K562 (cell line): ENCODE measurements at regions not wholly inside any gene's neighbourhood (a gene's known extent, or its start where the extent isn't known, plus 50 kb on each side); places are given as distances from the start of the nearest gene placed in this dataset.

Experiments used
- ATAC-seq: fragments of 200-7000 bp; cut with Tn5 transposase; 3 replicates; pipeline ENCODE4 v1.9.1; 2020; ENCODE audit warnings: moderate library complexity
- BruUV-seq: library from RNA; stranded (reverse); fragments of 400-500 nt; replicated peaks from 2 replicates; lab custom pipeline; 2021; lab: Mats Ljungman, UMichigan
- CTCF ChIA-PET: fragments of 300-600 bp; formaldehyde crosslinking; extraction: SDS; loops from one replicate; lab custom pipeline; 2021; ENCODE audit warnings: low intra/inter-chr PET ratio; lab: Yijun Ruan, JAX
- POLR2A ChIA-PET: fragments of 300-600, 350-650 bp; sonication (Branson Sonifier 250); formaldehyde crosslinking; extraction: SDS; loops from one replicate; lab custom pipeline; 2021; ENCODE audit warnings: antibody characterized with exemption, inconsistent platforms; lab: Yijun Ruan, JAX
- DNase-seq, 4 experiments: peaks; one replicate each; pipeline versions ENCODE4 v3.0.0 to v3.0.0-alpha.2; 2011 to 2018; ENCODE audit warnings: low spot score in 3 of 4, mixed read lengths in 3 of 4; ENCODE audit errors: extremely low read depth in 1 of 4
- FAIRE-seq: peaks from 2 replicates; lab custom pipeline; 2011; peaks lifted over from hg19 to GRCh38; lab: Jason Lieb, UNC
- H2AFZ ChIP-seq: 2 replicates; pipeline ENCODE4 v1.6.0; 2011; ENCODE audit warnings: low read depth, low read length, control low read depth, inconsistent platforms
- H3K27ac ChIP-seq: fragments of 200-600 bp; 3 replicates; pipeline ENCODE4 v1.8.0; 2011; ENCODE audit warnings: low read depth, mild to moderate bottlenecking, control low read depth, inconsistent platforms, low read length, moderate library complexity, mixed read lengths; ENCODE audit errors: extremely low read depth
- H3K27me3 ChIP-seq, 2 experiments: fragments of 300-600 bp in 1 of 2; 2 replicates in 1 of 2; 3 replicates in 1 of 2; pipeline versions ENCODE4 v1.6.0 to v1.8.0; 2011; ENCODE audit warnings: inconsistent platforms in 2 of 2, low read length in 2 of 2, mild to moderate bottlenecking in 1 of 2, mixed read lengths in 1 of 2, moderate library complexity in 1 of 2; ENCODE audit not compliant: control insufficient read depth in 2 of 2, insufficient read depth in 2 of 2
- H3K36me3 ChIP-seq: fragments of 300-600 bp; 3 replicates; pipeline ENCODE4 v1.8.0; 2011; ENCODE audit warnings: mild to moderate bottlenecking, low read length, inconsistent platforms; ENCODE audit not compliant: control insufficient read depth, insufficient read depth
- H3K4me1 ChIP-seq, 2 experiments: fragments of 200-600 bp in 1 of 2; replicated peaks in 1 of 2; 2 replicates in 1 of 2; 3 replicates in 1 of 2; pipeline versions ENCODE4 v1.5.1 to v1.8.0; 2011; ENCODE audit warnings: inconsistent platforms in 2 of 2, low read length in 2 of 2, mild to moderate bottlenecking in 1 of 2, mixed read lengths in 1 of 2, moderate library complexity in 1 of 2; ENCODE audit not compliant: control insufficient read depth in 2 of 2, insufficient read depth in 2 of 2
- H3K4me2 ChIP-seq: 2 replicates; pipeline ENCODE4 v1.6.1; 2011; ENCODE audit warnings: low read length, control low read depth, inconsistent platforms, mixed read lengths; ENCODE audit not compliant: insufficient read depth
- H3K4me3 ChIP-seq: fragments of 200-600 bp; sonication (generic), shearing (Covaris generic); 2 replicates; pipeline ENCODE4 v1.5.1; 2016; ENCODE audit warnings: control low read depth, inconsistent platforms
- H3K79me2 ChIP-seq: fragments of 200-600 bp; 3 replicates; pipeline ENCODE4 v1.8.0; 2011; ENCODE audit warnings: low read length, inconsistent platforms; ENCODE audit not compliant: control insufficient read depth, insufficient read depth
- H3K9ac ChIP-seq, 2 experiments: 2 replicates each; pipeline versions ENCODE4 v1.6.0 to v1.6.1; 2011; ENCODE audit warnings: low read depth in 2 of 2, low read length in 2 of 2, control low read depth in 1 of 2, inconsistent platforms in 1 of 2, mild to moderate bottlenecking in 1 of 2, mixed read lengths in 1 of 2; ENCODE audit not compliant: insufficient read depth in 1 of 2
- H3K9me1 ChIP-seq: one replicate; pipeline ENCODE4 v1.6.0; 2011; ENCODE audit warnings: inconsistent platforms, mild to moderate bottlenecking, low read length, moderate library complexity; ENCODE audit not compliant: control insufficient read depth, insufficient read depth
- H3K9me3 ChIP-seq: replicated peaks from 2 replicates; pipeline ENCODE4 v1.5.1; 2011; ENCODE audit warnings: low read depth, low read length, inconsistent platforms; ENCODE audit not compliant: control insufficient read depth, insufficient read depth
- H4K20me1 ChIP-seq: replicated peaks from 2 replicates; pipeline ENCODE4 v1.6.1; 2011; ENCODE audit warnings: low read length, inconsistent platforms, mixed read lengths; ENCODE audit not compliant: control insufficient read depth, insufficient read depth
- CEBPB ChIP-seq: fragments of 450-650 bp; IDR thresholded peaks from 2 replicates; pipeline ENCODE4 v1.6.1; 2016; ENCODE audit warnings: missing genetic modification characterization, missing compliant biosample characterization
- CHD2 ChIP-seq: IDR thresholded peaks from 2 replicates; pipeline ENCODE4 v1.6.1; 2011; ENCODE audit warnings: low read depth, low read length
- CREB1 ChIP-seq, 2 experiments: sonication (generic) in 1 of 2; formaldehyde crosslinking in 1 of 2; IDR thresholded peaks; 2 replicates each; pipeline versions ENCODE4 v1.6.1 to v1.8.0; 2012 to 2022; ENCODE audit warnings: inconsistent platforms in 1 of 2, mild to moderate bottlenecking in 1 of 2, missing genetic modification reagents in 1 of 2, moderate library complexity in 1 of 2
- ETV6 ChIP-seq, 3 experiments: fragments of 150-350 bp in 1 of 3; sonication (generic) in 1 of 3; formaldehyde crosslinking in 1 of 3; IDR thresholded peaks; 2 replicates each; pipeline versions ENCODE4 v1.6.1 to v1.8.0; 2014 to 2022; ENCODE audit warnings: borderline replicate concordance in 2 of 3, low read depth in 2 of 3, antibody characterized with exemption in 1 of 3, low read length in 1 of 3, mild to moderate bottlenecking in 1 of 3, missing genetic modification reagents in 1 of 3
- HNRNPL ChIP-seq: fragments of 200-400 bp; formaldehyde crosslinking; IDR thresholded peaks from 2 replicates; pipeline ENCODE4 v1.6.1; 2017; ENCODE audit warnings: low read depth, mild to moderate bottlenecking, low read length
- KDM2B ChIP-seq: fragments of 250-450 bp; sonication (Bioruptor Pico); IDR thresholded peaks from 2 replicates; pipeline ENCODE4 v1.8.0; 2021; ENCODE audit warnings: mild to moderate bottlenecking, moderate library complexity
- MAFK ChIP-seq: IDR thresholded peaks from 2 replicates; pipeline ENCODE4 v1.6.1; 2011; ENCODE audit warnings: low read length, improper control_type of control experiment
- MEF2A ChIP-seq: IDR thresholded peaks from 2 replicates; pipeline ENCODE4 v1.6.1; 2011; ENCODE audit warnings: low read depth, mild to moderate bottlenecking, low read length, moderate library complexity; ENCODE audit not compliant: control insufficient read depth
- PHF21A ChIP-seq: fragments of 450-650 bp; IDR thresholded peaks from 2 replicates; pipeline ENCODE4 v1.6.1; 2017; ENCODE audit warnings: low read depth, borderline replicate concordance
- POLR2AphosphoS5 ChIP-seq: IDR thresholded peaks from 2 replicates; pipeline ENCODE4 v1.6.1; 2011; ENCODE audit warnings: mild to moderate bottlenecking, low read depth, low read length, moderate library complexity; ENCODE audit not compliant: control insufficient read depth, insufficient read depth
- POLR3G ChIP-seq: IDR thresholded peaks from 2 replicates; pipeline ENCODE4 v1.6.1; 2011; ENCODE audit not compliant: insufficient read length, insufficient replicate concordance; ENCODE audit errors: extremely low read depth
- SAP30 ChIP-seq: fragments of 200-600 bp; sonication (generic); IDR thresholded peaks from 2 replicates; pipeline ENCODE4 v1.6.1; 2012; ENCODE audit warnings: borderline replicate concordance, low read depth, mild to moderate bottlenecking, moderate library complexity, low read length, control low read depth, inconsistent platforms; ENCODE audit not compliant: insufficient read depth, poor library complexity, severe bottlenecking
- ZC3H4 ChIP-seq: sonication (generic); formaldehyde crosslinking; IDR thresholded peaks from 2 replicates; pipeline ENCODE4 v1.9.0; 2021; ENCODE audit warnings: missing genetic modification reagents, borderline replicate concordance
- ZNF184 ChIP-seq: sonication (generic); formaldehyde crosslinking; IDR thresholded peaks from 2 replicates; pipeline ENCODE4 v1.5.0; 2020; ENCODE audit warnings: missing genetic modification reagents
- ZNF444 ChIP-seq: fragments of 250-450 bp; sonication (Bioruptor Pico); IDR thresholded peaks from 2 replicates; pipeline ENCODE4 v1.4.0; 2020; ENCODE audit warnings: mild to moderate bottlenecking, moderate library complexity
- ZNF551 ChIP-seq: fragments of 250-450 bp; sonication (Bioruptor Pico); IDR thresholded peaks from 2 replicates; pipeline ENCODE4 v1.5.0; 2021; ENCODE audit warnings: mild to moderate bottlenecking, moderate library complexity
- WGBS: fragments of 100-300 bp; shearing (Covaris generic); methylation state at CpG from one replicate; pipeline ENCODE4 v1.1.6; 2016; ENCODE audit warnings: low coverage, mixed read lengths; ENCODE audit not compliant: insufficient coverage; ENCODE audit errors: missing lambda C conversion rate; 5-methylcytosine and 5-hydroxymethylcytosine counted together
- in situ Hi-C: fragments of 300-500 bp; cut with MboI; formaldehyde crosslinking; loops from 4 replicates; pipeline ENCODE4 v1.15.0; 2018; ENCODE audit warnings: inconsistent platforms, mixed read lengths
- intact Hi-C: fragments of 100-400 bp; cut with micrococcal nuclease; formaldehyde crosslinking; loops from 2 replicates; pipeline ENCODE4 v1.14.2; 2022
- TF ChIP-seq, protein P1 (sequence below): fragments of 150-350 bp; conservative IDR thresholded peaks from 2 replicates; pipeline ENCODE4 v1.6.1; 2014; ENCODE audit warnings: low read length
- TF ChIP-seq, protein P2 (sequence below): fragments of 250-450 bp; sonication (Bioruptor Pico); IDR thresholded peaks from 2 replicates; pipeline ENCODE4 v1.5.0; 2020; ENCODE audit warnings: mild to moderate bottlenecking, borderline replicate concordance

DNA sequence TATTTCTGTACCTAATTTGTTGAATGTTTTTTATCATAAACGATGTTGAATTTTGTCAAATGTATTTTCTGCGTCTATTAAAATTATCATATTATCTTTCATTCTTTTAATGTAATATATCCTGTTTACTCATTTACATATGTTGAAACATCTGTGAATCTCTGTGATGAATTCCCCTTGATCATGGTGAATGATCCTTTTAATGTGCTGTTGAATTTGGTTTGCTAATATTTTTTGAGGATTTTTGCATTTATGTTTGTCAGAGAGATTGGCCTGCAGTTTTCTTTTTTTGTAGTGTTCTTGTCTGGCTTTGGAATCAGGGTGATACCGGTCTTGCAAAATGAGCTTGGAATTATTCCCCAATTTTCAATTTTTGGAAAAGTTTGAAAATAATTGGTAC is 569.3 kb upstream of the CCDC179 start (continued):
- no peak for TF ChIP-seq KDM2B
- no peak for TF ChIP-seq HNRNPL
- no peak for TF ChIP-seq ETV6 (IDR thresholded peaks at IDR 0.05; ENCODE audit: borderline replicate concordance in 1 of 2, low read depth in 2 of 2, low read length in 1 of 2)
- TF ChIP-seq ETV6 (CRISPR knock-in tag; IDR thresholded peaks at IDR 0.05; ENCODE audit: borderline replicate concordance): no peak
- no peak for TF ChIP-seq ZNF551 (CRISPR knock-in tag)
- TF ChIP-seq ZNF184: no peak
- no peak for TF ChIP-seq MEF2A
- no peak for TF ChIP-seq MAFK
- TF ChIP-seq POLR2AphosphoS5: no peak
- no peak for TF ChIP-seq CHD2
- TF ChIP-seq POLR3G: no peak

GRCh38 chr11:23453522-23453921 is 593.2 kb upstream of the CCDC179 start:
- H3K9me1 ChIP-seq: no peaks in the 10 kb centered on the region
- H2AFZ ChIP-seq: no peak overlapping the region
- H3K36me3 ChIP-seq: no peaks in the 10 kb centered on the region
- ATAC-seq (no peak), FAIRE-seq (no peak), DNase-seq (no peak)
- no peak overlapping the region for H3K9ac ChIP-seq
- no peaks in the 10 kb centered on the region for H3K27me3 ChIP-seq
- intact Hi-C loops (no loop called here), in situ Hi-C loops (no loop called here)
- H3K27ac ChIP-seq: no peak overlapping the region
- no peaks in the 10 kb centered on the region for H4K20me1 ChIP-seq
- H3K4me1 ChIP-seq: no peaks in the 10 kb centered on the region
- no peak overlapping the region for H3K4me3 ChIP-seq
- no peaks in the 10 kb centered on the region; the same call in 1 of the 2 replicates for H3K9me3 ChIP-seq
- no peak overlapping the region for H3K4me2 ChIP-seq
- CTCF ChIA-PET: no interaction called here
- 0% methylated on average over 2 of the region's 2 CpGs for WGBS
- no TSS peak for BruUV-seq
- POLR2A ChIA-PET: no interaction called here
- H3K79me2 ChIP-seq: no peaks in the 10 kb centered on the region
- TF ChIP-seq CREB1 (IDR thresholded peaks at IDR 0.05): no peak
- no peak for TF ChIP-seq CREB1 (CRISPR knock-in tag; IDR thresholded peaks at IDR 0.05)
- TF ChIP-seq PHF21A: no peak
- TF ChIP-seq, protein P1, sequence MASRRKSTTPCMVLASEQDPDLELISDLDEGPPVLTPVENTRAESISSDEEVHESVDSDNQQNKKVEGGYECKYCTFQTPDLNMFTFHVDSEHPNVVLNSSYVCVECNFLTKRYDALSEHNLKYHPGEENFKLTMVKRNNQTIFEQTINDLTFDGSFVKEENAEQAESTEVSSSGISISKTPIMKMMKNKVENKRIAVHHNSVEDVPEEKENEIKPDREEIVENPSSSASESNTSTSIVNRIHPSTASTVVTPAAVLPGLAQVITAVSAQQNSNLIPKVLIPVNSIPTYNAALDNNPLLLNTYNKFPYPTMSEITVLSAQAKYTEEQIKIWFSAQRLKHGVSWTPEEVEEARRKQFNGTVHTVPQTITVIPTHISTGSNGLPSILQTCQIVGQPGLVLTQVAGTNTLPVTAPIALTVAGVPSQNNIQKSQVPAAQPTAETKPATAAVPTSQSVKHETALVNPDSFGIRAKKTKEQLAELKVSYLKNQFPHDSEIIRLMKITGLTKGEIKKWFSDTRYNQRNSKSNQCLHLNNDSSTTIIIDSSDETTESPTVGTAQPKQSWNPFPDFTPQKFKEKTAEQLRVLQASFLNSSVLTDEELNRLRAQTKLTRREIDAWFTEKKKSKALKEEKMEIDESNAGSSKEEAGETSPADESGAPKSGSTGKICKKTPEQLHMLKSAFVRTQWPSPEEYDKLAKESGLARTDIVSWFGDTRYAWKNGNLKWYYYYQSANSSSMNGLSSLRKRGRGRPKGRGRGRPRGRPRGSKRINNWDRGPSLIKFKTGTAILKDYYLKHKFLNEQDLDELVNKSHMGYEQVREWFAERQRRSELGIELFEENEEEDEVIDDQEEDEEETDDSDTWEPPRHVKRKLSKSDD: no peak
- no peak for TF ChIP-seq ZNF444
- no peak for TF ChIP-seq CEBPB (tag)
- no peak for TF ChIP-seq SAP30
- TF ChIP-seq, protein P2, sequence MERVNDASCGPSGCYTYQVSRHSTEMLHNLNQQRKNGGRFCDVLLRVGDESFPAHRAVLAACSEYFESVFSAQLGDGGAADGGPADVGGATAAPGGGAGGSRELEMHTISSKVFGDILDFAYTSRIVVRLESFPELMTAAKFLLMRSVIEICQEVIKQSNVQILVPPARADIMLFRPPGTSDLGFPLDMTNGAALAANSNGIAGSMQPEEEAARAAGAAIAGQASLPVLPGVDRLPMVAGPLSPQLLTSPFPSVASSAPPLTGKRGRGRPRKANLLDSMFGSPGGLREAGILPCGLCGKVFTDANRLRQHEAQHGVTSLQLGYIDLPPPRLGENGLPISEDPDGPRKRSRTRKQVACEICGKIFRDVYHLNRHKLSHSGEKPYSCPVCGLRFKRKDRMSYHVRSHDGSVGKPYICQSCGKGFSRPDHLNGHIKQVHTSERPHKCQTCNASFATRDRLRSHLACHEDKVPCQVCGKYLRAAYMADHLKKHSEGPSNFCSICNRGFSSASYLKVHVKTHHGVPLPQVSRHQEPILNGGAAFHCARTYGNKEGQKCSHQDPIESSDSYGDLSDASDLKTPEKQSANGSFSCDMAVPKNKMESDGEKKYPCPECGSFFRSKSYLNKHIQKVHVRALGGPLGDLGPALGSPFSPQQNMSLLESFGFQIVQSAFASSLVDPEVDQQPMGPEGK (CRISPR knock-in tag): no peak
- no peak for TF ChIP-seq ZC3H4
